WI38 (cell line): ENCODE measurements at regions not wholly inside any gene's neighbourhood (a gene's known extent, or its start where the extent isn't known, plus 50 kb on each side); places are given as distances from the start of the nearest gene placed in this dataset.
"Not testable (repeated sequence)": the region's sequence is repeated elsewhere in the genome, so short reads cannot be mapped to it uniquely, and the experiment has no call there.

Experiments
- H3K4me3 ChIP-seq: 2 replicates; pipeline ENCODE4 v1.5.1; 2011; ENCODE audit warnings: low read depth, mild to moderate bottlenecking, control low read depth, low read length
- TF ChIP-seq, protein P1 (sequence below): IDR thresholded peaks from 2 replicates; pipeline ENCODE4 v1.5.1; 2012; ENCODE audit warnings: low read depth, mild to moderate bottlenecking, control low read depth, low read length

DNA sequence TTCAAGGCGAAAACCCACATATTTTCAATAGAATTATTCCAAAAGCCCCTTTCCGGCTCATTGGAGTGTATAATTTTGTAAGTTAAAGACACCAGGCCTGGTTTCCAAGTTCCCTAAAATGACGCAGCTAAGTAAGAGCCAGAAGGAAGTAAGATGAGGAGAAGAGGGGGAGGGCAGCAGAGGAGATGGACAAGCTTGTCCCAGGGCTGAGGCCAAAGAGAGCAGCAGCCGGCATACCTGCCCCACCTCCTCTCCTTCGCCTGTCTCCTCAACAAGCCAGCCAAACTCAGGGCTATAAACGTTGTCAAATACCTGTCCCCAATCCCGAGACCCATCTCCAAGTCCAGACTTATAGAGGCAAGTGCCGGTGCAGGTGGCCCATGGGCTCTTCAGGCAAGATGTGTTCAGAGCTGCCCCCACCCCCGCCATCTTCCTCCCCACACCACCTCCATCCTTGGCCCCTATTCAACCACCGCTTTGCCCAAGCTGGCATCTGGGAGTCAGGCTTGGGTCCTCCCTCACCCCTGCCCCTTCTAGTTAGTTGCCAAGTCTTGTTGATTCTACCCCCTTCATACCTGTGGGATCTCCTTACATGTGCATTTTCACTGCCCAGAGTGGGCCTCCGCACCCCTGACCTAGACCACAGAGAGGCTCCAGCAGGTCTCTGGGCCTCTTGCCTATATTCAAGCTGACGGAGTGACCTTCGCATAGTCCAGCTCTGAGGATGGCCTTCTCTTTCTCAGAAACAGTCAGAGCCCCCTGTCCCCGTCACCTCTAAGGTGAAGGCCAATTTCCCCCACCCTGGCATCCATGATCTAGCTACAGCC is 75.7 kb upstream of the SIRPA start:
- TF ChIP-seq, protein P1, sequence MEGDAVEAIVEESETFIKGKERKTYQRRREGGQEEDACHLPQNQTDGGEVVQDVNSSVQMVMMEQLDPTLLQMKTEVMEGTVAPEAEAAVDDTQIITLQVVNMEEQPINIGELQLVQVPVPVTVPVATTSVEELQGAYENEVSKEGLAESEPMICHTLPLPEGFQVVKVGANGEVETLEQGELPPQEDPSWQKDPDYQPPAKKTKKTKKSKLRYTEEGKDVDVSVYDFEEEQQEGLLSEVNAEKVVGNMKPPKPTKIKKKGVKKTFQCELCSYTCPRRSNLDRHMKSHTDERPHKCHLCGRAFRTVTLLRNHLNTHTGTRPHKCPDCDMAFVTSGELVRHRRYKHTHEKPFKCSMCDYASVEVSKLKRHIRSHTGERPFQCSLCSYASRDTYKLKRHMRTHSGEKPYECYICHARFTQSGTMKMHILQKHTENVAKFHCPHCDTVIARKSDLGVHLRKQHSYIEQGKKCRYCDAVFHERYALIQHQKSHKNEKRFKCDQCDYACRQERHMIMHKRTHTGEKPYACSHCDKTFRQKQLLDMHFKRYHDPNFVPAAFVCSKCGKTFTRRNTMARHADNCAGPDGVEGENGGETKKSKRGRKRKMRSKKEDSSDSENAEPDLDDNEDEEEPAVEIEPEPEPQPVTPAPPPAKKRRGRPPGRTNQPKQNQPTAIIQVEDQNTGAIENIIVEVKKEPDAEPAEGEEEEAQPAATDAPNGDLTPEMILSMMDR, result no peak
- H3K4me3 ChIP-seq, result no peak overlapping the region

- no peak overlapping the region for H3K4me3 ChIP-seq
- TF ChIP-seq, protein P1, result no peak
These were observed 76.3 kb upstream of the SIRPA start for GRCh38 chr20:1818895-1819294.

DNA sequence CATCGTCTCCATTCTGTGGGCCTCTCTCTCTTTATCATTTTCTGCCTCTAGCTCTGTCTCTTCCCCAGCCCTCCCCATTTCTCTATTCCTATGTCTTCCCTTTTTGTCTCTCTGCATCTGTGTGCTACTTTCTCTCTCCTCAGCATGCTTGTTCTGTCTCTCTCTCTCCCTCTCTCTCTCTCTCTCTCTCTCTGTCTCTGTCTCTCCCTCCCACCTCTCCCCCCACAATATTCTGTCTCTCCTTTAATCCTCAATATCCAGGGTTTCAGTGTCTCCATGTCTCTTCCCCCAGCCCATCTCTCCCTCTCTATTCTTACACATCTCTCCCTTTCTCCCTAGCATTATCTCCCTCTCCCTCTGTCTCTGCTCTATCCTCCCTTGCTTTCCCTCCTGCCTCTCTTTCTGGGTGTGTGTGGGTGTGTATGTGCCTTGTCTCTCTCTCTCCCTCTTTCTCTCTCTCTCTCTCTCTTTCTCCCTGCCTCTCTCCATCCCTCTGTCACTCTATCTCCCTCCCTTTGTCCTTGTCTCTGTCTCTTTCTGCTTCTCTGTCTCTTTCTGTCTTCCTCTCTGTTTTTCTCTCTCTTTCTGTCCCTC is 76.9 kb upstream of the SIRPA start:
- TF ChIP-seq, protein P1, result no peak
- H3K4me3 ChIP-seq, result no peak overlapping the region

DNA sequence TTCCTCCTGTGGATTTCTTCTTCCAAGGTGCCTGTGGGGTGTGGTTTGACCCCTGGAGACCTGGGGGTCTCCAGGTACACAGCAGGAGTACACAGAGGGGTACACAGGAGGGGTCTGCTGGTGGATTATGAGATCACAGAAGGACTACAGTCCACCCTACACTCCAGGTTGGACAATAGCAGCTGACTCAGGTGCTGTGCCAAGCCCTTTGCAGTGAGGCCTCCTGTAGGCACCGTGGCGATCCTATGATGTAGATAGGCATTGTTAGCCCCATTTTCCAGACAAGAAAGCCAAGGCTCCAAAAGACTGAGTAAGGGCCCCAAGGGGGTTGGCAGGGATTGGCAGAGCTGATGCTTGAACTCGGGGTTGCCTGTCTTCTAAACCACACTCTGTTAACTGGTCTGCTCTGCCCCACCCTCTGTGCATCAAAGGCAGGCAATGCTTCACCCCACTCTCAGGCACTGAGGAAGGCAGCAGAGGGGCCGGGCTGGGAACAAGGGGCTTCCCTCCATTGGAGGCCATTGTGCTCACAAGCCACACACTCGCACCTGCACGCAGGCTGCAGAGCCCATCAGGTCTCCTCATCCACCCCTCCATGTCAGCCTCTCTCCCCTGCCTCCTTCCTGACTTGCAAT is 77.5 kb upstream of the SIRPA start:
- TF ChIP-seq, protein P1, result no peak
- no peak overlapping the region for H3K4me3 ChIP-seq

GRCh38 chr20:1816384-1817381 is 78.5 kb upstream of the SIRPA start:
- no peak overlapping the region for H3K4me3 ChIP-seq
- TF ChIP-seq, protein P1, result no peak

DNA sequence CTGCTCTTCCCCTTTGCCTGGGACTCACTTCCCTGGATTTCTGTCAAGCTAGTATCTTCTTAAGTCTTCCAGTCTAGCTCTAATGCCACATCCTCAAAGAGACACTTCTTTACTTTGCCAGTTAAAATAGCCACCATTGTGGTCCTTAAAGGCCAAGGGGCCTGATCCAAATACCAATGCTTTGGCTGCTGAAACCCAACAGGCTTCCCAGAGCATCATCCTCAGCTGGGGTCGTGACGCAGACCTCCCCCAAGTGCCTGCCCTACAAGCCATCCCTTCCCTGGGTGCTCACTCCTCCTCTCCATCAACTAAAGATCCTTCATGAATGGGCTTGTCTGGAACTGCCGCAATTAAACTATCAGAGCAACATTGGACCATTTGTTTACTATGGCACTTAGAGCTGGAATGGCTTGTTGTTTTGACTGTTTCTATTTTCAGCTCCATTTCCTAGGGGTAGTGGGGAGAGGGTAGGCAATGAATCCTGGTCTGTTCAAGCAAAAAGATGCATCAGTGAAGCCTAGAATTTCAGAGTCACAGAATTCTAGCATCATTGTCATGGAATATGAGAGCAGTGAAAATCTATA is 79.6 kb upstream of the SIRPA start:
- TF ChIP-seq, protein P1, result no peak
- H3K4me3 ChIP-seq, result no peak overlapping the region

DNA sequence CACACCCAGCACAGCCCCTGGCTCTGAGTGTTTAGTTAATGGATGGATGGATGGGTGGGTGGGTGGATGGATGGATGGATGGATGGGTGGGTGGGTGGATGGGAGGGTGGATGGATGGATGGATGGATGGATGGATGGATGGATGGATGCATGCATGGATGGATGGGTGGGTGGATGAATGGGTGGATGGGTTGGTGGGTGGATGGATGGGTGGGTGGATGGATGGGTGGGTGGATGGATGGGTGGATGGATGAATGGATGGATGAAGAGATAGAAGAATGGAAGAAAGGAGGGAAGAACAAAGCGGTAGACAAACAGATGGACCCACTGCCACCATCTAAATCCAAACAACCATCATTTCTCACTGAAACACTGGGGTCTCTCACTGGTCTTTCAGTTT is 80.3 kb upstream of the SIRPA start:
- H3K4me3 ChIP-seq, result not testable (repeated sequence)
